ENCODE measurements at regions not wholly inside any gene's neighbourhood (a gene's known extent, or its start where the extent isn't known, plus 50 kb on each side); places are given as distances from the start of the nearest gene placed in this dataset.

- ChIA-PET POLR2A (no interaction called here), CTCF (no interaction called here)
Measured at GRCh38 chr2:15700599-15701340, 109.1 kb downstream of the DDX1 start.

- POLR2A ChIA-PET: no interaction called here
- CTCF ChIA-PET: no interaction called here
Measured at GRCh38 chr2:15701341-15701907, 109.8 kb downstream of the DDX1 start.

- ChIA-PET CTCF (no interaction called here), POLR2A (no interaction called here)
Measured at GRCh38 chr2:15701991-15702390, 110.3 kb downstream of the DDX1 start.

GRCh38 chr2:15702452-15702851, 110.8 kb downstream of the DDX1 start:
- CTCF ChIA-PET: no interaction called here
- POLR2A ChIA-PET: no interaction called here

GRCh38 chr2:15703365-15703869, 111.7 kb downstream of the DDX1 start:
- ChIA-PET CTCF (no interaction called here), POLR2A (no interaction called here)

- POLR2A ChIA-PET: no interaction called here
- CTCF ChIA-PET: no interaction called here
Measured at GRCh38 chr2:15704086-15704787, 112.6 kb downstream of the DDX1 start.

- POLR2A ChIA-PET: no interaction called here
Measured at GRCh38 chr2:15704788-15705115, 113.1 kb downstream of the DDX1 start.

GRCh38 chr2:15705310-15705709, 113.6 kb downstream of the DDX1 start:
- POLR2A ChIA-PET: no interaction called here
- CTCF ChIA-PET: no interaction called here

More at GRCh38 chr2:15704788-15705115, 113.1 kb downstream of the DDX1 start:
- CTCF ChIA-PET: no interaction called here

GRCh38 chr2:15705839-15706386, 114.2 kb downstream of the DDX1 start:
- POLR2A ChIA-PET: no interaction called here
- CTCF ChIA-PET: no interaction called here

GRCh38 chr2:15706424-15706823, 114.8 kb downstream of the DDX1 start:
- POLR2A ChIA-PET: no interaction called here
- CTCF ChIA-PET: no interaction called here

GRCh38 chr2:15706986-15707632, 115.4 kb downstream of the DDX1 start:
- ChIA-PET CTCF (no interaction called here), POLR2A (no interaction called here)

- CTCF ChIA-PET: no interaction called here
- POLR2A ChIA-PET: no interaction called here
Measured at GRCh38 chr2:15708161-15708560, 116.5 kb downstream of the DDX1 start.

- CTCF ChIA-PET: no interaction called here
- POLR2A ChIA-PET: no interaction called here
Measured at GRCh38 chr2:15708865-15709820, 117.5 kb downstream of the DDX1 start.

GRCh38 chr2:15711126-15711860, 119.6 kb downstream of the DDX1 start:
- ChIA-PET POLR2A (no interaction called here), CTCF (no interaction called here)

GRCh38 chr2:15712551-15713342, 121.1 kb downstream of the DDX1 start:
- ChIA-PET CTCF (no interaction called here), POLR2A (no interaction called here)

GRCh38 chr2:15713475-15713874, 121.8 kb downstream of the DDX1 start:
- POLR2A ChIA-PET: no interaction called here
- CTCF ChIA-PET: no interaction called here

GRCh38 chr2:15714002-15714401, 122.3 kb downstream of the DDX1 start:
- POLR2A ChIA-PET: no interaction called here
- CTCF ChIA-PET: no interaction called here

GRCh38 chr2:15714609-15715008, 122.9 kb downstream of the DDX1 start:
- ChIA-PET POLR2A (no interaction called here), CTCF (no interaction called here)
